ENCODE measurements at regions not wholly inside any gene's neighbourhood (a gene's known extent, or its start where the extent isn't known, plus 50 kb on each side); places are given as distances from the start of the nearest gene placed in this dataset.

DNA sequence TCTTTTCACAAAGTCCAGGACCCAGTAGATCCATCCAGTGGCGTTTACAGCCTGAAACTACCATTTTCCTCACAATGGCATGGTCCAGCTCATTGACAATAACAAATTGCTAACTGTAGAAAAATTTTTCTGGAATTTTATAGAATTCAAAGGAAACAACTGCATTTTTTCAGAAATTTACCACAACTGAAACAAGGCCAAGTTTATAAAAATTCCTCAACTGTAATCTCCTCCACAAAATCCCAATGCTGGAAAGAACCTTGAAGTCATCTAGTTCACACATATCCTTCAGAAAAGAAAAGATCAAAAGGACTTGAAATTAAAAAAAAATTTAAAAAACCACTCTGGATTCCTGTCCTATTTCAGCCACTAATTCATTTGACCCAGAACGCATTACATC is 226.0 kb upstream of the CTAGE1 start:
- TF ChIP-seq, protein P1, sequence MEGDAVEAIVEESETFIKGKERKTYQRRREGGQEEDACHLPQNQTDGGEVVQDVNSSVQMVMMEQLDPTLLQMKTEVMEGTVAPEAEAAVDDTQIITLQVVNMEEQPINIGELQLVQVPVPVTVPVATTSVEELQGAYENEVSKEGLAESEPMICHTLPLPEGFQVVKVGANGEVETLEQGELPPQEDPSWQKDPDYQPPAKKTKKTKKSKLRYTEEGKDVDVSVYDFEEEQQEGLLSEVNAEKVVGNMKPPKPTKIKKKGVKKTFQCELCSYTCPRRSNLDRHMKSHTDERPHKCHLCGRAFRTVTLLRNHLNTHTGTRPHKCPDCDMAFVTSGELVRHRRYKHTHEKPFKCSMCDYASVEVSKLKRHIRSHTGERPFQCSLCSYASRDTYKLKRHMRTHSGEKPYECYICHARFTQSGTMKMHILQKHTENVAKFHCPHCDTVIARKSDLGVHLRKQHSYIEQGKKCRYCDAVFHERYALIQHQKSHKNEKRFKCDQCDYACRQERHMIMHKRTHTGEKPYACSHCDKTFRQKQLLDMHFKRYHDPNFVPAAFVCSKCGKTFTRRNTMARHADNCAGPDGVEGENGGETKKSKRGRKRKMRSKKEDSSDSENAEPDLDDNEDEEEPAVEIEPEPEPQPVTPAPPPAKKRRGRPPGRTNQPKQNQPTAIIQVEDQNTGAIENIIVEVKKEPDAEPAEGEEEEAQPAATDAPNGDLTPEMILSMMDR (IDR thresholded peaks at IDR 0.05; ENCODE audit: low read length) = no peak
- TF ChIP-seq EZH2 (optimal IDR thresholded peaks at IDR 0.05; ENCODE audit: low read depth, low read length) = no peak
- TF ChIP-seq EZH2phosphoT487 (IDR thresholded peaks at IDR 0.05; ENCODE audit: low read length) = no peak

Measured in MM.1S (cell line).